ENCODE measurements at regions not wholly inside any gene's neighbourhood (a gene's known extent, or its start where the extent isn't known, plus 50 kb on each side); places are given as distances from the start of the nearest gene placed in this dataset.

- ATAC-seq (ENCODE audit: low FRiP score) (no peak), DNase-seq (ENCODE audit: low spot score) (no peak)
Measured at GRCh38 chr11:109849946-109850345, 243.2 kb upstream of the ZC3H12C start.

GRCh38 chr11:109851780-109852390 lies 241.3 kb upstream of the ZC3H12C start:
- TF ChIP-seq CTCF (IDR thresholded peaks at IDR 0.05) = no peak
- ATAC-seq (ENCODE audit: low FRiP score) = peak; percentile 87
- DNase-seq (ENCODE audit: low spot score) = no peak

More at GRCh38 chr11:109849946-109850345, 243.2 kb upstream of the ZC3H12C start:
- no peak for TF ChIP-seq CTCF (IDR thresholded peaks at IDR 0.05)

- ATAC-seq (ENCODE audit: low FRiP score) (no peak), DNase-seq (ENCODE audit: low spot score) (no peak)
- TF ChIP-seq CTCF (IDR thresholded peaks at IDR 0.05) = no peak
Measured at GRCh38 chr11:109853156-109853776, 239.9 kb upstream of the ZC3H12C start.

- ATAC-seq (ENCODE audit: low FRiP score) = no peak
- DNase-seq (ENCODE audit: low spot score) = no peak
Measured at GRCh38 chr11:109854731-109855130, 238.5 kb upstream of the ZC3H12C start.

GRCh38 chr11:109856928-109857327 lies 236.3 kb upstream of the ZC3H12C start:
- ATAC-seq (ENCODE audit: low FRiP score) = no peak
- no peak for DNase-seq (ENCODE audit: low spot score)
- TF ChIP-seq CTCF (IDR thresholded peaks at IDR 0.05) = no peak

More at GRCh38 chr11:109854731-109855130, 238.5 kb upstream of the ZC3H12C start:
- TF ChIP-seq CTCF (IDR thresholded peaks at IDR 0.05) = no peak

GRCh38 chr11:109857637-109858036 lies 235.6 kb upstream of the ZC3H12C start:
- ATAC-seq (ENCODE audit: low FRiP score) = no peak
- TF ChIP-seq CTCF (IDR thresholded peaks at IDR 0.05) = no peak

GRCh38 chr11:109858152-109858551 lies 235.0 kb upstream of the ZC3H12C start:
- no peak for ATAC-seq (ENCODE audit: low FRiP score)
- TF ChIP-seq CTCF (IDR thresholded peaks at IDR 0.05) = no peak
- DNase-seq (ENCODE audit: low spot score) = no peak

More at GRCh38 chr11:109857637-109858036, 235.6 kb upstream of the ZC3H12C start:
- DNase-seq (ENCODE audit: low spot score) = no peak

Data from omental fat pad (tissue), 3 donors.